KG1 (cell line): ENCODE measurements at regions not wholly inside any gene's neighbourhood (a gene's known extent, or its start where the extent isn't known, plus 50 kb on each side); places are given as distances from the start of the nearest gene placed in this dataset.

ENCODE experiments used
- DNase-seq: peaks from one replicate; lab custom pipeline; 2025; lab: John Stamatoyannopoulos, UW

DNA sequence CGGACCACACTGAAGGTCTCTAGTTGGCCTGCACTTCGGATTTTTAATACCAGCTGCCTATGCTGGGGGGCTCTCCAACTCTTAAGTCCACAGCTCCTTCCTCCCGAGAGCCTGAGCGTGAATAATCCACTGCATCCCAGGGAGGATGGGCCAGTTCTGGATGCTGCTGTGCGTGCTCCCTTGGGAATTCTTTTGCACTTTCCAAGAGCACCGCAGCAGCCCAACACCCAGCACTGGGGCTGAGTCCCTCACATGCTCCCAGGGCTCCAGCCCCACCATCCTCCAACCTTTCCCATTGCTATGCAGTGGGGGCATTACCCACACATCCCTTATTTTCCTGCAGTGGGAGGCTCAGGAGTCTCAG, 136.4 kb upstream of the IQSEC1 start:
- DNase-seq, result no peak

DNA sequence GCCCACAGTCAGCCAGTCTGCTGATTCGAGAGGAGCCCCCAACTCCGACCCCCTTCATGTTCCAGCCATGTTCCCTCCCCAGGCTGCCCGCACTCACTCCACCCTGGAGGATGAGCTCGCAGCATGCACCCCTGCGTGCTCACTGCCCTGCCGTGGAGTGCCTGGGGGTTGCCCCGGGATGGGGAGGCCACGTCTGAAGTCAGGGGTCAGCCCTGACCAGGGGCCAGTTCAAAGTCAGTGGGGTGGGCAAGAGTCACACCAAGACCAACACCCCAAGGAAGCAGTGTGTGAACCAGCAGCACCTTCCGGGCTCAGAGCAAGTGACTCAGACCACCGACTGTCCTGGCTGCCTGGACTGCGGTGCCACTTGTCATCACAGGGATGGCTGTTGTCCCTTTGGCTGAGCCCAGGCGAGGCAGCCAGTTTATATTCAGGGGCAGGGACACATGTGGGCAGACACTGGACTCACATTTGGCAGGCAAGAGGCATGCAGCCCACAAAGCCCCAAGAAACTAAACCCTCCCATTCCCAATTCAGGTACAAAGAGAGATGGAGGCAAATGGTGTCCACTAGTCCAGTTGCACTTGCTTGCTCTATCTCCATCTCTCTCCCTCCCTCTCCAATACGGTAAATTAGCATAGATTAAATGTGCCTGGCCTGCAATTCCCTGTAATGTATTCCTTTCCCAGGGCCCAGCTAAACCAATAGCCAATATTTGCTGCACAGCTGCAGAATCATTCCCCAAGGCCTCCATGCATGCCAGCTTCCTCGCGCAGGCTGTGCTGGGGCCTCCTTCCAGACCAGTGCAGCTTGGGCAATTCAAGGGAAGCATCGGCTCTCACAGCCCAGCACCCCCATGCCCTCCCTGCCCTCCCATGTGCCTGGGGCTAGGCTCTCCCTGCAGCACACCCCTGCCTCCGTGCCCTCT, 135.7 kb upstream of the IQSEC1 start:
- no peak for DNase-seq

DNA sequence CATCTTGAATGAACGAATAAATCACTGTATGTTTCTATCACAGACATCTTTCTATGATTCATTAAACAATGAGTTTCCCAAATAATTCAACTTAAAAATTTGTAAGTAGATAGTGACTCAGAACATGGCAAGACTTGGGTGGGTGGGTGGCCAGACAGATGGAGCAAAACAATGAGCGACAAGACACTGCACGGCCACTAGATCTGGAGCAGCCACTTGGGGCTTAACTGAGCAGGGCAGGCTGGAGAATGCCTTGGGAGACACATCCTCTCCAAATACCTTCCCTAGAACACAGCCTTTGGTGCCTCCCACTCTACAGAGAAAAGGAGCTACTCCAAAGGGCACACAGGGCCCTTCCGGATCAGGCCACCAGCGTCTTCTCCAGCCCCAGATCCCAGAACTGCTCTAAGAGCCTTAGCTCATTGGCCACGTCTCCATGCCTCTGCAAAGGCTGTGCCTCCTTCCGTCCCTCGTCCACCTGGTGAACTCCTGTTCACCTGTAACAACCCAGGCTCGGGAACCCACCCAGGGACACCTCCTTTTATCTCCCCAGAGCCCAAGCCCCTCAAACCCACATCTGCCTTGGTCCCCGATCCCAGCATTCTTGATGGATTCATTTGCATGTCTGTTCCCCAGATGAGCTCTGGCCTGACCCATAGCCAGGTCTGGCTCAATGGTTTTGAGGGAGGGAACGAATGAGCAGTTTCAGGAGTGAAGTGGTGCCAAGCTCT, 134.9 kb upstream of the IQSEC1 start:
- DNase-seq, result no peak

DNA sequence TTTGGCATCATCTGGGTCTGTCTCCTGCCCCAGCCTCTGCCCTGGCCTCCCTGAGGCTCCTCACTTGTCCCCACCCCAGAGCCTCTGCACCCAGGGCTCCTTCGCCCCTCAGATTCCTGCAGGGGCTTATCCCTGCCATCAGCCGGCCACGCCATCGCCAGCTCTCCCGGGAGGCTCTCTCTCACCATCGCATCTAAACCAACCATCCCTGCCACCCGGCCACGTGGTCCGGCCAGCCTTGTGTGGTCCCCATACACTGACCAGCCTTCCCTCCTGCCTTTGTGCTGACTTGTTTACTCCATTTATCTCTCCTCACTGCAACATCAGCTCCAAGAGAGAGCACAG, 134.3 kb upstream of the IQSEC1 start:
- DNase-seq, result no peak

DNA sequence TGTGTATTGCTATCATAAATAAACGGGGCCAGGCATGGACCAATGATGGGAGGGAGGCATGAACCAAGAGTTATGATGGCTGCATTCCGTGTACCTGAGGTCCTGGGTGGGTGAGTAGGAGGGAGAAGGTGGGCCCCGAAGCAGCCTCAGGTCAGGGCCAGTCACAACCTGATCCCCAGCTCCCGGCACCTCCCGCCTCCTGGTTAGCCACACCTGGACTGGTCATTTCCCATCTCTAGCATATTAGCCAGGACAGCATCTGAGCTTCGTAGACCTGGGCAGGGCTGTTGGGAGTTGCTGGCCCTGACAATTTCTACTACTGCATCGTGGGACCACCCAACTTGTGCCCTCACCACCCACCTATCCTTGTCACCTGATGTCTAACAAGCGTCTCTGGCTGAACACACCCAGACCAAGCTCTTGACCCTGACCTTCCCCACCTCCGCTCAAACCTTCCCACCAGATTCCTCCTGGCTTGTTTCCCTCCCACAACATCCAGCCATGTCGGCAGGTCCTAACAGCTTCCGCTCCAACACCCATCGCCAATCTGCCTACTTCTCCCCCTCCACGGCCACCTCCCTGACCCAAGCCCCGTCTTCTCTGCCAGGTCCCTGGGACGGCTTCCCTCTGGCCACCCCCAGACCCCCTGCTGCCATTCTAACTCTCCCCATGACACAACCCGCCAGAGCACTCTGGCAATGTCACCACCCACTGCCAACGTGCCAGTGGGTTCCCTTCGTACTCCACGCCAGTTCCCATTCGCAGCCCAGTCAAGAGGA, 133.8 kb upstream of the IQSEC1 start:
- no peak for DNase-seq

DNA sequence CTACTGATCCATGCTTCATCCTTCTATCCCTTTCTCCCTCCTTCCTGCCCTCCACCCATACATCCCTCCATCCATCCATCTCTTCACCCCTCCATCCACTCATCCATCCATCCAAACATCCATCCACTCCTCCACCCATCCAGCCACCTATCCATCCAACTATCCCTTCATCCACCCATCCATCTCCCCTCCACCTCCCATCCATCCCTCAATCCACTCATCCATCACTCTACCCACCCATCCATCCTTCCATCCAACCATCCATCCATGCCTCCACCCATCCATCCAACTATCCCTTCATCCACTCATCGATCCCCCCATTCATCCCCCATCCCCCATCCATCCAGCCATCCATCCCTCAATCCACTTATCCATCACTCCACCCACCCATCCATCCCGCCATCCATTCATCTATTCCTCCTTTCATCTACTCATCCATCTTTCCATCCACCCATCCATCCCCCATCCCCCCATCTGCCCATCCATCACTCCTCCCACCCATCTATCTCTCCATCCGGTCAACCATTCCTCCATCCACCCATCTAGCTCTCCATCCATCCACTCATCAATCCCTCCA, 132.4 kb upstream of the IQSEC1 start:
- no peak for DNase-seq

DNA sequence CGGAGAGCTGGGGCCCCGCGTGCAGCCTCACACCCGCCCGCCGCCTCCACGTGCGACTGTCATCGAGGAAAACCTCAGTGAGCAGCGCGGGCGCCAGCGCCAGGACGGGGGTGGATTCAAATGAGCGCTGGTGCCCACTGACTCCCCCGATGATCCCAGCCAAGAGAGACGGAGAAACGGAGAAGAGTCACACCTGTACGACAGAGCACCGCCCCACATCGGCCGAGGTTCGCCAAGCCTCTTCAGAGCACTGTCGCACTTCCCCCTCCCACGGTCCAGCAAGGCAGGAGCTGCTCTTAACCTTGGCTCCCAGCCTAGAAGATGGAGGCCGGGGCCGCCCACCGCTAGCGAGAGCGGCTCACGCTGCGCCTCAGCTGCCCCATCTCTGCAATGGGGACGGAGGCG, 130.9 kb upstream of the IQSEC1 start:
- no peak for DNase-seq

DNA sequence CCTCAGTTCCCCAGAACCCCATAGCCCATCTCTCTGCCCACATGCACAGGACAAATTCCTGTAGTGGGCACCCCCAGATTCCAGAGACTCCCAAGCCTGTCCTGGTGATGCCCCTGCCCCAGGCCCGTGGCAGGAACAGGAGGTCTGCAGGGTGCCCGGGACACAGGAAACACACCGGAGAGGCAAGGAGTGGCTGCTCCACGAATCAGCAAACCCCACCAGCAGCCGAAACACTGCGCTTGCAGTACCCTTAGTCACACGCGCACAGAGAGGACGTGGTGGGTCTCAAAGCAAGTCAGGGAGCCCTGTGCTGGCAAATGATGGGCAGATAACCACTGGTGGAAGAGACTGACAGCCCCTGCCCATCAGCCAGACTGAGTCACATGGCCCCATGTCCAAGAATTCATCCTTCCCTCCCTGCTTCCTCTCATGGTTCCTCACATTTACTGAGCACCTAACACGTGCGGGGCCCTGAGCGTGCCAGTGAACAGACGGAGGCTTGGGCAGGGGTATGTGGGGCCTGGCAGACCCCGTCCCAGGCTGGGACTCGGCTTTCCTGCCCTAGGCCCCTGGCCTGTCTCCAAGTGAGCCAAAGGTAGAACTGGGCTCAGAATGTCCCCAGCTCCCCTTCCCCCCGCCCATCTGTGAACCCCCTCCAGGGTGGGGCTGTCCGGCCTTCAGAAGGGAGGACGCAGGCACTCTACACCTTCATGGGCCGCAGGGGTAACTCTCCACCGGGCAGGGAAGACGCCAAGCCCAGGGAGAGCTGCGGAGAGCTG, 130.4 kb upstream of the IQSEC1 start:
- no peak for DNase-seq

DNA sequence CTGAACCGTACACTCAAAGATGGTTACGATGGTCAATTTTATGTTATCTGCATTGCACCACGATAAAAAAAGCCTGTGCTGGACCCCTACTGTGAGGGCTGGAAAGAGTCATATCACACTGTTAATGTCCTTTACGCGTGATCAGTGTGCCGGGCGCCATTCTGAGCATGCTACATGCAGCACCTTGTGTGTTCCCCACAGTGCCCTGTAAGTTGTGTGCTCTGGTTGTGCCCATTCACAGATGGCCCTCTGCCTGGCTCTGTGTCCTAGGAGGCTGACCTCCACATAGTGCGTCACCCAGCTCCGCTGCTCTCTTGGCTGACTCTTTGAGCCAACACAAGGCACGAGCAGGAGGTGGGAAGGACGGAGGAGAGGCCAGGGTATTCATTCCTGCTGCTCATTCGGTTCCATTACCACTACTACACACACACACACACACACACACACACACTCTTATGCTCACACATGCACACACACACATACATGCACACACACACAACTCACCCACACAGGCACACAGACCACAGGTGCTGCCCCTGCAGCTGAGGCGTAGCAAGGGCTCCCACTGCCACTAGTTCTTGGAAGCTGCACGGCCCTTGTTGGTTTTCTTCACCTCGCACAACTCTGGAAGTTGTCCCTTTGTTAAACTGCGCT, 129.6 kb upstream of the IQSEC1 start:
- DNase-seq, result no peak

DNA sequence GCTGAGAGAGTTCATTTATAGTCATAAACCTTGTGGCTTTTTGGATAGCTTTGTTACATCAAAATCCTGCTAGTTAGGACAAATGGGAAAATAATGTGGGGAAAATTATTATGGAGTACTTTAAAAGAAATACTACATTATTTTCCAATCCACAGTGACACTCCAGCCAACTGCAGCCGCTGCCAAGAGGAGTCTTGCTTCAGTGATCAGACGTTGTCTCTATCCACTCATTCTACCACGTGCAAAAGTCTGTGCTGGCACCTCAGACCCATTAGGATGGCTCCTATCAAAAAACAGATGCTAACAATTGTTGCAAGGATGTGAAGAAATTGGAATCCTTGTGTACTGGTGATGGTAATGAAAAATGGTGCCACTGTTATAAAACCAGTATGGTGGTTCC, 128.6 kb upstream of the IQSEC1 start:
- DNase-seq, result no peak

DNA sequence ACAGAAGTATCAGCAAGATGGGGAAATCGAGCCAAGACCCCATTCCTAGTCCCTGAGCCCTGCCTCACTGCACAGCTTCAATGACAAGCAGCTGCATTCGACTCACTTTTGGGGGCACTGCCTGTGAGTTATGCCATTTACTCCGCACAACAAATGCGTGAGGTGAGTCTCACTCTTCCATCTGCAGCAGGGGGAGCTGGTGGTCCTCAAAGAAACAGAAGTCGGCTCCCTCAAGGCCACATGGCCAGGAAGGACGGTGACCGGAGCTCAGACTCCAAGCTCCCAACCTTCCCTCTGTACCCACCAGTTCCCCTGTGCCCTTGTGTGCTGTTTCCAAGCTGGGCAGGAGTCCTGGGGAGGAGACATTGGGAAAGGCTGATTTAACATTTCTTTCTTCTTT, 127.7 kb upstream of the IQSEC1 start:
- no peak for DNase-seq

DNA sequence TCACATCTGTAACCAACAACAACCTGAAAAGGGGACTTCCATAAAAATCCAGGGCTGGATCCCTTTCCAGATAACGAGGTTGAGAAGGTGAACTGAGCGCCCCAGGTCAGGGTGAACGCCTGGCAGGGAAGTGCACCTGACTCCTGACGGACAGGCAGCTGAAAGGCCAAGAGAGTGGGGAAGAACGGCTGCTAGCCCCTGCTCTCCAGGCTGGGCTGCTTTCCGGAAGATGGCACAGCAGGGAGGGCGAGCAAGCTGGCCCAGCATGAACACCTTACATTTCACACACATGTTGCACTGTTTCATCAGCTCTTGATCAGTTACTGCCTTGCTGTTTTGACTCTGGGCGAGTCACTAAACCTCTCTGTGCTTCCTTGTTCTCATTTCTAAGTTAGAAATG, 127.2 kb upstream of the IQSEC1 start:
- no peak for DNase-seq

DNA sequence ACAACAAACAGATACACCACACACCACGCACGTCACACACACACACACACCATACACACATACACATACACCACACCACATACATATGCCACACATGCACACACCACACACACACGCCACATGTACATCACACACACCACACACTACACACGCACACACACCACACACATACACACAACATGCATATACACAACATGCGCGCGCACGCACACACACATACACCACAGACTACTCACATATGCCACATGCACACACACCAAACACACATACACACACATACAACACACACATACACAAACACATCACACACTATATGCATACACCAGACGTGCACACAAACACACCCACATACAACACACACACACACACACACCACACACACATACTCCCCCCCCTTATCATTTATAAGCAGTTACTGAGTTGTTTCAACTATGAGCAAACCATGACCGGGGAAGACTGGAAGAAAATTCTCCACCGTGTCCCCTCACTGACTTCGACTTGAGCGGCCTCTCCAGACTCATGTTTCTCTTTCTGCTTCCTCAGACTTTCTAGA, 126.7 kb upstream of the IQSEC1 start:
- no peak for DNase-seq

DNA sequence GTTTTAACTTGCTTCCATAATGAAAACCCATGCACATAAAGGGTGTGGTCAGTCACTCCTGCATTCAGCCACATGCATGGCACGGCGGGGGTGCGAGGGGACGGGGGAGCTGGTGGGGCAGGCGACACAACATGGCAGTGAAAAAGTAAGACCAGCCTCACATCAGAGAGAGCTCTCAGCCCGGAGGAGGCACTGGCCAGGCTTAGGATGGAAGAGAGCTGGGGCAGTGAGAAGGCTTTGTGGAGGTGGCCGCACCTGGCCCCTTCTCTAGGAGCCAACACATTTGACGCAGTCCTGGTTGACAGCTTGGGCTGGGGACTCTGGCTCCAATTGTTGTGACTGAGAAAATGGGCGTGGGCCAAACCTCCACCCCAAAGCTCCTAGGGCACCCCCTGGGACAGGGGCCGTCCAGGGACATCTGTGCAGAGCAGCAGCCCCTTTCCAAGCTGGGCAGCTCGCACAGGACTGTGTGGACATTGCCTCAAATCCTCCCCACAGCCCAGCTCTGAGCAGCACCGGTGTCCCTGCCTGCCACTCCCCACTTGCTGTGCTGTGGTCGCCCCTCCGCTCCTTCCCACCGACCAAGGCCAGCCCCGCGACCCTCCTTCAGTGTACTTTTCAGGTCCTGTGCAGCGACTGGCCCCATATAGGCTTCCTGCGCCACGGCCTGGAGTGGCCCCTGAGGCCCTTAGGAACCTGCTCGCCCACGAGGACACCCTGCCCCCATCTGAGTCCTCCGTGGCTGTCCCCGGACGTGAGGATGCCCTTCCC, 126.0 kb upstream of the IQSEC1 start:
- no peak for DNase-seq

DNA sequence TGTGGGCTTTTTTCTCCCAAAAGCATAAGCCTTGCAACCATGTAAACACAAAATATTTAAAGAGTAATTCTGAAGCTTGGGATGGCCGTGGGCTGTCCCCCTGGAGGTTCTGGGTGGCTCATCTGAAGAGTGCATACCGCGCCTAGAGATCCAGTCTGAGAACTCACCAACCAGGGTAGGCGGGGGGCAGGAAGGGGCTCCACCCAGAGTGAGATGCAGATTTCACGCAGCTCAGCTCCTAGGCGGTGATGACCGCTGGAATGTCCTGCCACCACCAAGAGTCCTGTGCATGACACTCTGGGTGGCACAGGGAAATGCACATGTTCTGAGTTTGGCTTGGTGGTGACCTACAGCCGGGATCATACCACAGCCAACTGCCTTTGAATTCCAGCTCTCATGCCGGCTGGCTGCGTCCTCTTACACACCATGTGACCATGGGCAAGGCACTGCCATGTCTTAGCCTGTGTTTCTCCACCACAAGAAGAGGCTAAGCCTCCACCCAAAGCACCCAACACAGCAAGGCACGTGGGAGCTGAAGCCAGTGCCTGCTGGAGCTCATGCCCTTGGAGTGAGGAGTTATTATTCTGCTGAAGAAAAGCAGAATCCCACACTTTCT, 125.1 kb upstream of the IQSEC1 start:
- DNase-seq, result no peak

DNA sequence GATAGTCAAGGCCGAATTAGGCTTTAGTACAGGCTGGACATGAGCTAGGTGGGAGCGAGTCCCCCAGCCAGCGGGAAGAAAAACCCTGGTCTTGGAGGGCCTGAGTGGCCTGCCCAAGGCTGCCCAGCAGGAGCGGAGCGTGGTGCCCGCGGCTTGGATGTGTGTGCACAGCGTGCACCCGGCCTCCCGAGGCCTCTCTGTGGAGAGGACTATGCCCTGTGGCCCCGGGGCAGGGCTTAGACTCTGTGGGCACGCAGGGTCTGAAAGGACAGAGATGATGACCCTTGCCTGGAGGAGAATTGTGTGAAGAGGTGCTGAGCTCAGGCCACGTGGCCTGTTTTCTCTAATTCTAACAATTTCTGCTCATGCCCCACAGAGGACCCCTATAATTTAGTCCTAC, 124.6 kb upstream of the IQSEC1 start:
- DNase-seq, result no peak

DNA sequence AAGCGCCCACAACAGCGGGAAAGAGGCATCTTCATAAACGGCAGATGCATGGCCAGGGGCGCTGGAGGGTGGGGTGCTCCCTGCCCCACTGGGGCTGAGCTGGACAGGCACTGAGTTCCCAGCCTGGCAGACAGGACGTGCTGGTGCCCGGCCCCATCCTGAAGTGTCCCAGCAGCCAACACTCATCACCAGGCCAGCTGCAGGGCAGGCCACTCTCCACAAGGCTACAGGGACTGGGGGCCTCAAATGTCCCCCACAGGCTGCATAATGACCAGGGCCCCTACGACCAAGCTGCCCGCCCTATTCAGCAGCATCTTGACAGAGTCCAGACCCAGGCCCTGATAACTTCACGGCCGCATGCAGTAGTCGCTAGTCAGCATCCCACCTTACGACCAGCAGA, 124.1 kb upstream of the IQSEC1 start:
- DNase-seq, result no peak

DNA sequence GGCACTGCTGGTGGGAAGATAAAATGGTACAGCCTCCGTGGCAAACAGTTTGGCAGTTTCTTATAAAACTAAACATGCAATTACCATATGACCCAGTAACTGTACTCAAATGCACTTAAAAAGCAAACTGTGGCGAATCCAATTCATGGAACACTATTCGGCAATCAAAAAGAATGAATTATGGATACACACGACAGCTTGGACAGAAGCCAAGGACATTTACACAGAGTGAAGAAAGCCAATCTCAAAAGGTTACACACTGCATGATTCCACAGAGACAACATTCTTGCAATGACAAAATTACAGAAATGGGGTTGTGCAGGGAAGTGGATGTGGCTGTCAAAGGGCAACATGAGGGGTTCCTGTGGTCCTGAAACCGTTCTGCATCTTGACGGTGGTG, 122.1 kb upstream of the IQSEC1 start:
- DNase-seq, result no peak
